CD4-positive, CD25-positive, alpha-beta regulatory T cell (primary cell): ENCODE measurements at regions not wholly inside any gene's neighbourhood (a gene's known extent, or its start where the extent isn't known, plus 50 kb on each side); places are given as distances from the start of the nearest gene placed in this dataset.
"Not testable (repeated sequence)": the region's sequence is repeated elsewhere in the genome, so short reads cannot be mapped to it uniquely, and the experiment has no call there.

Experiments
- ATAC-seq, 2 donors: fragments of 150-1000 bp; cut with Tn5 transposase; one replicate each; pipeline ENCODE4 v1.10.0; 2021; ENCODE audit warnings: low read depth in 2 of 2, moderate number of reproducible peaks in 2 of 2, moderate library complexity in 1 of 2
- DNase-seq, 3 donors: peaks; one replicate each; pipeline versions ENCODE4 v3.0.0 to v3.0.0-alpha.2; 2012 to 2022; ENCODE audit warnings: mixed read lengths in 1 of 3
- H3K27ac ChIP-seq: one replicate; pipeline ENCODE4 v1.7.0; 2013; ENCODE audit warnings: mild to moderate bottlenecking, low read length; ENCODE audit not compliant: insufficient read depth, poor library complexity, severe bottlenecking
- H3K27me3 ChIP-seq: one replicate; pipeline ENCODE4 v1.7.0; 2013; ENCODE audit warnings: low read length; ENCODE audit not compliant: control insufficient read depth, insufficient read depth
- H3K36me3 ChIP-seq: one replicate; pipeline ENCODE4 v1.7.0; 2013; ENCODE audit warnings: mild to moderate bottlenecking, low read length, moderate library complexity; ENCODE audit not compliant: control insufficient read depth, insufficient read depth
- H3K4me1 ChIP-seq: 2 replicates; pipeline ENCODE4 v1.7.0; 2013; ENCODE audit warnings: mild to moderate bottlenecking, low read length; ENCODE audit not compliant: insufficient read depth, control insufficient read depth, poor library complexity, severe bottlenecking
- H3K4me3 ChIP-seq: one replicate; pipeline ENCODE4 v1.7.0; 2013; ENCODE audit warnings: low read depth, mild to moderate bottlenecking, low read length, moderate library complexity
- H3K9me3 ChIP-seq, 2 experiments: 1 replicate in 1 of 2; 2 replicates in 1 of 2; pipeline ENCODE4 v1.7.0; 2013; ENCODE audit warnings: low read length in 2 of 2, mild to moderate bottlenecking in 1 of 2, moderate library complexity in 1 of 2; ENCODE audit not compliant: control insufficient read depth in 2 of 2
- H3K27ac Mint-ChIP-seq, 3 donors: one replicate each; pipeline ENCODE4 v1.8.0; 2020 to 2022; ENCODE audit warnings: mild to moderate bottlenecking in 3 of 3, mixed read lengths in 3 of 3, moderate library complexity in 2 of 3
- H3K27me3 Mint-ChIP-seq: one replicate; pipeline ENCODE4 v1.8.0; 2022; ENCODE audit warnings: mild to moderate bottlenecking, mixed read lengths
- H3K36me3 Mint-ChIP-seq: one replicate; pipeline ENCODE4 v1.8.0; 2020; ENCODE audit warnings: mixed read lengths
- H3K4me1 Mint-ChIP-seq, 4 donors: one replicate each; pipeline ENCODE4 v1.8.0; 2020 to 2022; ENCODE audit warnings: mixed read lengths in 4 of 4, mild to moderate bottlenecking in 1 of 4
- H3K4me3 Mint-ChIP-seq, 4 donors: one replicate each; pipeline ENCODE4 v1.8.0; 2020 to 2022; ENCODE audit warnings: mild to moderate bottlenecking in 4 of 4, mixed read lengths in 4 of 4, moderate library complexity in 3 of 4
- H3K9me3 Mint-ChIP-seq, 7 donors: one replicate each; pipeline ENCODE4 v1.8.0; 2020 to 2022; ENCODE audit warnings: mixed read lengths in 7 of 7, mild to moderate bottlenecking in 3 of 7, moderate library complexity in 2 of 7

- no peak for DNase-seq
- no peaks in the 10 kb centered on the region for H3K4me1 ChIP-seq
- H3K27me3 ChIP-seq: no peaks in the 10 kb centered on the region
- no peaks in the 10 kb centered on the region for H3K36me3 ChIP-seq
- H3K27me3 Mint-ChIP-seq: peaks cover 6% of the 10 kb centered on the region
- H3K4me3 Mint-ChIP-seq: no peak overlapping the region
- H3K9me3 ChIP-seq: no peaks in the 10 kb centered on the region
- H3K4me3 ChIP-seq: no peak overlapping the region
- H3K4me1 Mint-ChIP-seq: no peaks in the 10 kb centered on the region
- H3K27ac ChIP-seq: no peak overlapping the region
- H3K36me3 Mint-ChIP-seq: no peaks in the 10 kb centered on the region
- peaks cover 0 to 2% (median 0%) of the 10 kb centered on the region in 7 donors for H3K9me3 Mint-ChIP-seq
- no peak for ATAC-seq
- no peak overlapping the region for H3K27ac Mint-ChIP-seq
These were observed 195.8 kb downstream of the NDUFA10 start for GRCh38 chr2:239829326-239829725.

- H3K27ac ChIP-seq, H3K4me1 ChIP-seq, H3K36me3 ChIP-seq, H3K4me3 ChIP-seq, H3K4me1 Mint-ChIP-seq, DNase-seq, H3K9me3 Mint-ChIP-seq, H3K27me3 Mint-ChIP-seq, H3K36me3 Mint-ChIP-seq, ATAC-seq, H3K27me3 ChIP-seq, H3K9me3 ChIP-seq, H3K27ac Mint-ChIP-seq, H3K4me3 Mint-ChIP-seq: not testable (repeated sequence)
These were observed 196.2 kb downstream of the NDUFA10 start for GRCh38 chr2:239828973-239829275.

- ATAC-seq (no peak), DNase-seq (no peak)
- peaks cover 0 to 2% (median 0%) of the 10 kb centered on the region in 7 donors for H3K9me3 Mint-ChIP-seq
- no peaks in the 10 kb centered on the region for H3K27me3 ChIP-seq
- H3K4me3 Mint-ChIP-seq: no peak overlapping the region
- no peaks in the 10 kb centered on the region for H3K4me1 ChIP-seq
- H3K27ac Mint-ChIP-seq: no peak overlapping the region
- no peak overlapping the region for H3K4me3 ChIP-seq
- no peak overlapping the region for H3K27ac ChIP-seq
- no peaks in the 10 kb centered on the region for H3K9me3 ChIP-seq
- H3K36me3 Mint-ChIP-seq: no peaks in the 10 kb centered on the region
- no peaks in the 10 kb centered on the region for H3K36me3 ChIP-seq
- H3K4me1 Mint-ChIP-seq: no peaks in the 10 kb centered on the region
- H3K27me3 Mint-ChIP-seq: peaks cover 6% of the 10 kb centered on the region
These were observed 196.8 kb downstream of the NDUFA10 start for GRCh38 chr2:239828192-239828972.

GRCh38 chr2:239827523-239827890 is 197.6 kb downstream of the NDUFA10 start:
- Histone ChIP-seq H3K9me3 (no peaks in the 10 kb centered on the region), H3K27ac (no peak overlapping the region), H3K27me3 (no peaks in the 10 kb centered on the region), H3K36me3 (no peaks in the 10 kb centered on the region), H3K4me1 (no peaks in the 10 kb centered on the region), H3K4me3 (no peak overlapping the region)
- Mint-ChIP-seq H3K27ac (no peak overlapping the region), H3K4me1 (no peaks in the 10 kb centered on the region), H3K9me3 (peaks cover 0 to 2% (median 0%) of the 10 kb centered on the region in 7 donors), H3K36me3 (no peaks in the 10 kb centered on the region), H3K27me3 (peaks cover 6% of the 10 kb centered on the region), H3K4me3 (peak overlapping the region in 1 of 4 donors; percentile 15)
- no peak for ATAC-seq
- no peak for DNase-seq

GRCh38 chr2:239826786-239827522 is 198.2 kb downstream of the NDUFA10 start:
- Mint-ChIP-seq H3K36me3 (no peaks in the 10 kb centered on the region), H3K27ac (no peak overlapping the region), H3K4me1 (peaks cover 0 to 2% (median 0%) of the 10 kb centered on the region in 4 donors), H3K9me3 (peaks cover 0 to 2% (median 0%) of the 10 kb centered on the region in 7 donors), H3K27me3 (peaks cover 6% of the 10 kb centered on the region), H3K4me3 (no peak overlapping the region)
- Histone ChIP-seq H3K9me3 (no peaks in the 10 kb centered on the region), H3K4me1 (no peaks in the 10 kb centered on the region), H3K4me3 (no peak overlapping the region), H3K36me3 (no peaks in the 10 kb centered on the region), H3K27ac (no peak overlapping the region), H3K27me3 (no peaks in the 10 kb centered on the region)
- no peak for DNase-seq
- ATAC-seq: no peak

- Histone ChIP-seq H3K9me3 (no peaks in the 10 kb centered on the region), H3K36me3 (no peaks in the 10 kb centered on the region), H3K4me3 (no peak overlapping the region), H3K27ac (no peak overlapping the region), H3K27me3 (no peaks in the 10 kb centered on the region), H3K4me1 (no peaks in the 10 kb centered on the region)
- Mint-ChIP-seq H3K4me1 (peaks cover 0 to 3% (median 0%) of the 10 kb centered on the region in 4 donors), H3K27ac (no peak overlapping the region), H3K27me3 (peaks cover 6% of the 10 kb centered on the region), H3K4me3 (no peak overlapping the region), H3K9me3 (peaks cover 0 to 2% (median 0%) of the 10 kb centered on the region in 7 donors), H3K36me3 (no peaks in the 10 kb centered on the region)
- ATAC-seq: no peak
- no peak for DNase-seq
These were observed 198.8 kb downstream of the NDUFA10 start for GRCh38 chr2:239826376-239826775.

GRCh38 chr2:239825705-239825979 is 199.5 kb downstream of the NDUFA10 start:
- Histone ChIP-seq H3K9me3 (no peaks in the 10 kb centered on the region), H3K27ac (no peak overlapping the region), H3K4me3 (no peak overlapping the region), H3K4me1 (no peaks in the 10 kb centered on the region), H3K36me3 (no peaks in the 10 kb centered on the region), H3K27me3 (no peaks in the 10 kb centered on the region)
- Mint-ChIP-seq H3K9me3 (peaks cover 0 to 2% (median 0%) of the 10 kb centered on the region in 7 donors), H3K4me3 (no peak overlapping the region), H3K27me3 (peaks cover 4% of the 10 kb centered on the region), H3K36me3 (no peaks in the 10 kb centered on the region), H3K4me1 (peaks cover 0 to 3% (median 0%) of the 10 kb centered on the region in 4 donors), H3K27ac (no peak overlapping the region)
- DNase-seq (no peak), ATAC-seq (no peak)
